ENCODE measurements at regions not wholly inside any gene's neighbourhood (a gene's known extent, or its start where the extent isn't known, plus 50 kb on each side); places are given as distances from the start of the nearest gene placed in this dataset.

DNA sequence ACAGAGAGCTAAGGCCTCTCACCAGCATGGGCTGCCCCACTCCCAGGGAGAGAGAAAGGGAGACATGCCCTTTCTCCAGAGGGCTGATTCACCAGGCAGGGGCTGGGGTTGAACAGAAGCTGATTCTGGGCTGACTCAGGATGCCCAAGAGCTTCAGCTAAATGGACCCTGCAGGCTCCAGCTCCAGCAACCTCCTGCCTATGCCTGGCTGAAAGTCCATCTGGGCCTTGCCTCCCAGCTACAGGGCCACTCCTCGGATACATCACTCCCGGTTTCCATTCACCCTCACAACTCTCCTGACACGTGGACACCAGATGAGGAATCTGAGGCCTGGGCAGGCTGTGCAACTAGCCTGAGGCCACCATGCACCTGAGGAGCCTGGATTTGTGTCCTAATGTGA is 215.5 kb downstream of the BUD13 start:
- DNase-seq (ENCODE audit: low read depth): no peak
- in situ Hi-C loops (cut with HindIII; ENCODE audit: low sequenced_read_pairs): no loop called here

GRCh38 chr11:116556483-116556882 is 216.3 kb downstream of the BUD13 start:
- no peak for DNase-seq (ENCODE audit: low read depth)
- TF ChIP-seq, protein P1, sequence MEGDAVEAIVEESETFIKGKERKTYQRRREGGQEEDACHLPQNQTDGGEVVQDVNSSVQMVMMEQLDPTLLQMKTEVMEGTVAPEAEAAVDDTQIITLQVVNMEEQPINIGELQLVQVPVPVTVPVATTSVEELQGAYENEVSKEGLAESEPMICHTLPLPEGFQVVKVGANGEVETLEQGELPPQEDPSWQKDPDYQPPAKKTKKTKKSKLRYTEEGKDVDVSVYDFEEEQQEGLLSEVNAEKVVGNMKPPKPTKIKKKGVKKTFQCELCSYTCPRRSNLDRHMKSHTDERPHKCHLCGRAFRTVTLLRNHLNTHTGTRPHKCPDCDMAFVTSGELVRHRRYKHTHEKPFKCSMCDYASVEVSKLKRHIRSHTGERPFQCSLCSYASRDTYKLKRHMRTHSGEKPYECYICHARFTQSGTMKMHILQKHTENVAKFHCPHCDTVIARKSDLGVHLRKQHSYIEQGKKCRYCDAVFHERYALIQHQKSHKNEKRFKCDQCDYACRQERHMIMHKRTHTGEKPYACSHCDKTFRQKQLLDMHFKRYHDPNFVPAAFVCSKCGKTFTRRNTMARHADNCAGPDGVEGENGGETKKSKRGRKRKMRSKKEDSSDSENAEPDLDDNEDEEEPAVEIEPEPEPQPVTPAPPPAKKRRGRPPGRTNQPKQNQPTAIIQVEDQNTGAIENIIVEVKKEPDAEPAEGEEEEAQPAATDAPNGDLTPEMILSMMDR (IDR thresholded peaks at IDR 0.05; ENCODE audit: low read depth, low read length, missing control alignments): no peak

More for the DNA sequence above, 215.5 kb downstream of the BUD13 start:
- H3K4me3 ChIP-seq (ENCODE audit: low read depth, low read length): no peak overlapping the region
- TF ChIP-seq, protein P1 (IDR thresholded peaks at IDR 0.05; ENCODE audit: low read depth, low read length, missing control alignments): no peak

DNA sequence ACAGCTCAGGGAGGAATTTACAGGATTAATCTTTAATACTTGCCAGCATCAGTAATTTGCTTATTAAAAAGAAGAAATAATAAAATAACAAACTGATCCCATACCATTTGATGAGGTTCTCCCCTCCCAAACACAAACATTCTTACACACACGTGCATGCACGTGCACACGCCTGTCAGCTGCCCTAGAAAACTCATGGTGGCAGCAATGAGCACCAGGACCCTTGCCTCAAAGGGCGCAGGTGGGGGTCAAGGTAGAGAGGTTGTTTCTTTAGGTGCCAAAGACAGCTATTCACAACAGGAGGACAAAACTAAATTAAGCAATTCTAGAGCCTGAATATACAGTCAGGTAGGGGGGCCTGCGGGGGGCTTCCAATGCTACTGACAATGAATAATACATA is 219.3 kb downstream of the BUD13 start:
- DNase-seq (ENCODE audit: low read depth): no peak
- in situ Hi-C loops (cut with HindIII; ENCODE audit: low sequenced_read_pairs): no loop called here
- no peak overlapping the region for H3K4me3 ChIP-seq (ENCODE audit: low read depth, low read length)
- TF ChIP-seq, protein P1 (IDR thresholded peaks at IDR 0.05; ENCODE audit: low read depth, low read length, missing control alignments): no peak

More at GRCh38 chr11:116556483-116556882, 216.3 kb downstream of the BUD13 start:
- in situ Hi-C loops (cut with HindIII; ENCODE audit: low sequenced_read_pairs): no loop called here
- no peak overlapping the region for H3K4me3 ChIP-seq (ENCODE audit: low read depth, low read length)

DNA sequence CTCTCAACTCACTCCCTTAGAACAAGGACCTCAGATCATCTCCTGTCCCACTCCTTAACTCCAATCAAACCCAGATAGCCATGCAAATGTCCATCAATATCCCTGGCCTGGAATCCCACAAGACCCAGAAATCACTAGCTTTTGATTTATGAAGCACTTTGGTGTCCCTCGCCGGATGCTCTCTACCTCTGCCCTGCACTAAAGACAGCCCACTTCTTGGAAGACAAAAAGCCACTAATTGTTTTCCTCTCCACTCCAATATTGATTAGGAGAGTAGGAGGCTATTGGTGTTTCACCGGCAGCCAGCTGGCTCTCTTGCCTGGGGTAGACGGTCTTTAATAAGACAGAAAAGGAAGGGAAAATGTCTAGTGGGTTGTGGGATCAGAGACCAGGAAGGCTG is 221.2 kb downstream of the BUD13 start:
- in situ Hi-C loops (cut with HindIII; ENCODE audit: low sequenced_read_pairs): no loop called here
- H3K4me3 ChIP-seq (ENCODE audit: low read depth, low read length): no peak overlapping the region
- no peak for DNase-seq (ENCODE audit: low read depth)
- TF ChIP-seq, protein P1 (IDR thresholded peaks at IDR 0.05; ENCODE audit: low read depth, low read length, missing control alignments): no peak

- no peak for DNase-seq (ENCODE audit: low read depth)
- no peak overlapping the region for H3K4me3 ChIP-seq (ENCODE audit: low read depth, low read length)
- TF ChIP-seq, protein P1 (IDR thresholded peaks at IDR 0.05; ENCODE audit: low read depth, low read length, missing control alignments): no peak
- in situ Hi-C loops (cut with HindIII; ENCODE audit: low sequenced_read_pairs): no loop called here
Measured at GRCh38 chr11:116548256-116548655, 224.5 kb downstream of the BUD13 start.

- DNase-seq (ENCODE audit: low read depth): no peak
- in situ Hi-C loops (cut with HindIII; ENCODE audit: low sequenced_read_pairs): no loop called here
- H3K4me3 ChIP-seq (ENCODE audit: low read depth, low read length): no peak overlapping the region
- TF ChIP-seq, protein P1 (IDR thresholded peaks at IDR 0.05; ENCODE audit: low read depth, low read length, missing control alignments): no peak
Measured at GRCh38 chr11:116547571-116547970, 225.2 kb downstream of the BUD13 start.

- in situ Hi-C loops (cut with HindIII; ENCODE audit: low sequenced_read_pairs): no loop called here
- H3K4me3 ChIP-seq (ENCODE audit: low read depth, low read length): no peak overlapping the region
- TF ChIP-seq, protein P1 (IDR thresholded peaks at IDR 0.05; ENCODE audit: low read depth, low read length, missing control alignments): no peak
- no peak for DNase-seq (ENCODE audit: low read depth)
Measured at GRCh38 chr11:116545912-116546311, 226.9 kb downstream of the BUD13 start.
